Ectodermal cell (in vitro differentiated cells): ENCODE measurements at regions not wholly inside any gene's neighbourhood (a gene's known extent, or its start where the extent isn't known, plus 50 kb on each side); places are given as distances from the start of the nearest gene placed in this dataset.

Experiments used
- H3K27ac ChIP-seq: 2 replicates; pipeline ENCODE4 v1.7.0; 2013; ENCODE audit warnings: mild to moderate bottlenecking, low read depth, low read length; ENCODE audit not compliant: insufficient read depth, poor library complexity, severe bottlenecking
- H3K27me3 ChIP-seq: 2 replicates; pipeline ENCODE4 v1.7.0; 2013; ENCODE audit warnings: mild to moderate bottlenecking, low read length; ENCODE audit not compliant: insufficient read depth, control insufficient read depth, poor library complexity, severe bottlenecking
- H3K36me3 ChIP-seq: one replicate; pipeline ENCODE4 v1.7.0; 2013; ENCODE audit warnings: low read length; ENCODE audit not compliant: control insufficient read depth, insufficient read depth
- H3K4me1 ChIP-seq: one replicate; pipeline ENCODE4 v1.7.0; 2013; ENCODE audit warnings: low read length; ENCODE audit not compliant: control insufficient read depth, insufficient read depth
- H3K4me3 ChIP-seq: 2 replicates; pipeline ENCODE4 v1.7.0; 2013; ENCODE audit warnings: low read depth, low read length, control low read depth; ENCODE audit not compliant: insufficient read depth
- H3K9me3 ChIP-seq: 2 replicates; pipeline ENCODE4 v1.7.0; 2013; ENCODE audit warnings: mild to moderate bottlenecking, low read length, moderate library complexity; ENCODE audit not compliant: control insufficient read depth
- WGBS, 2 experiments: methylation state at CpG; one replicate each; pipeline ENCODE4 v1.1.7; 2013; ENCODE audit warnings: missing lambda C conversion rate in 2 of 2; 5-methylcytosine and 5-hydroxymethylcytosine counted together

DNA sequence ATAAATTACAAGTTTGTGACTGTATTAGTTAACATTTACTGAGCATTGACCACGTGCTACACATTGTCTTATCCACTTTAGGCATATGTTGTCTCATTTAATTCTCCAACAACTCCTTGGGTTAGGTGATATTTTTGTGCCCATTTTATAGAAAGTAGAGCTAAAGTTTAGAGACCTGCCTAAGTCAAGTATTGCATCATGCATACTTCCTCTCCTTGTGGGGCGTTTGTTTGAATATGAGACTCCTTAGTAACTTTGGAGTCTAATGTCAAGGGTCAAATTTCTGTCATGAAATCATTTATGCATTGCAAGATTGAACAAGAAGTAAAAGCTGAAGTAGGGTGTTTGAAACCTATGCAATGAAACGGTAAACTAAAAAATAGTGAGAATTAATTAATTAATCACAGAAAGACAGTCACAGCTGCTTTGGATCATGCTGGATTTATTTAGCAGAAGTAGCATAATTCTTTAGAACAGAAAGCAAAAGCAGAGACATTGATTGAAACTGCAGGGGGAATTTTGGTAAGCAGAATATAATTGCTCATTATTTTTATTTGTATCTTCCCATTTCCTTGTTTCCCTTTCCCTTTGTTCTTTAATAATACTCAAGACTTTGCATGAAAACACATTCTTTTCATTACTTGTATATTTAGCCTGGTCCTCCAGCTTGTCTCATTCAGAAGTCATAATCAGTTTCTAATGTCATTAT is 1374.4 kb upstream of the GJE1 start:
- H3K4me1 ChIP-seq, result no peaks in the 10 kb centered on the region
- H3K4me3 ChIP-seq, result no peak overlapping the region
- no peaks in the 10 kb centered on the region for H3K9me3 ChIP-seq
- no peaks in the 10 kb centered on the region for H3K27me3 ChIP-seq
- no peaks in the 10 kb centered on the region for H3K36me3 ChIP-seq
- 93 to 100% methylated on average over 2 to 3 of the region's 3 CpGs for WGBS, 2 experiments
- no peak overlapping the region for H3K27ac ChIP-seq

DNA sequence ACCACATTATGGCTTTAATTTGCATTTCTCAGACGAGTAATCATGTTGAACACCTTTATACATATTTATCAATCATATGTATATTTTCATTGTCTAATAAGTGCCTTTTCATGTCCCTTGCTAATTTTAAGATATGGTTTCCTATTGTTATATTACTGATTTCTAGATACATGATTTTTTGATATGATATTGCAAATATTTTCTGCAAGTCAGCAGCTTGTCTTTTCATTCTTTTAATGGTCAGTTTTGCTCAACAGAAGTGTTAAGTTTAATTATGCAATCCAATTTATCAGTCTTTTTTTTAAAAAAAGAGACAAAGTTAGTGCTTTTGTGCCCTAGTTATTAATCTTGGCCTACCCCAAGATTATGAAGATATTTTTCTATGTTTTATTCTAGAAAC is 1377.8 kb upstream of the CITED2 start:
- Histone ChIP-seq H3K4me1 (no peaks in the 10 kb centered on the region), H3K27me3 (no peaks in the 10 kb centered on the region), H3K9me3 (no peaks in the 10 kb centered on the region), H3K27ac (no peak overlapping the region), H3K4me3 (no peak overlapping the region), H3K36me3 (no peaks in the 10 kb centered on the region)
- no CpG with 5 or more reads among the region's 1 CpG for WGBS, 2 experiments

DNA sequence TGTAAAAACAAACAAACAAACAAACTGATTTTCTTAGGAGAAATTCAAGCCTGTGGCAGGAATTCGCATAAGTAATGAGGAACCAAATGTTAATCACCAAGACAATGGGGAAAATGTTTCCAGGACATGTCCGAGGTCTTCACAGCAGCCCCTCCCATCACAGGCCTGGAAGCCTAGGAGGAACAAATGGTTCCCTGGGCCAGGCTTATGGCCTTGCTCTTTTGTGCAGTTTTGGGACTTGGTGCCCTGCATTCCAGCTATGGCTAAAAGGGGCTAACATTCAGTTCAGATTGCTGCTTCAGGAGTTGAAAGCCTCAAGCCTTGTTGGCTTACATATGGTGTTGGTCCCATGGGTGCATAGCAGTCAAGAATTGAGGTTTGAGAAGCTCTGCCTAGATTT is 1372.7 kb upstream of the CITED2 start:
- Histone ChIP-seq H3K27ac (no peak overlapping the region), H3K27me3 (no peaks in the 10 kb centered on the region), H3K9me3 (no peaks in the 10 kb centered on the region), H3K4me1 (no peaks in the 10 kb centered on the region), H3K4me3 (no peak overlapping the region), H3K36me3 (no peaks in the 10 kb centered on the region)
- WGBS, 2 experiments, result 87 to 97% methylated on average over 2 of the region's 2 CpGs

DNA sequence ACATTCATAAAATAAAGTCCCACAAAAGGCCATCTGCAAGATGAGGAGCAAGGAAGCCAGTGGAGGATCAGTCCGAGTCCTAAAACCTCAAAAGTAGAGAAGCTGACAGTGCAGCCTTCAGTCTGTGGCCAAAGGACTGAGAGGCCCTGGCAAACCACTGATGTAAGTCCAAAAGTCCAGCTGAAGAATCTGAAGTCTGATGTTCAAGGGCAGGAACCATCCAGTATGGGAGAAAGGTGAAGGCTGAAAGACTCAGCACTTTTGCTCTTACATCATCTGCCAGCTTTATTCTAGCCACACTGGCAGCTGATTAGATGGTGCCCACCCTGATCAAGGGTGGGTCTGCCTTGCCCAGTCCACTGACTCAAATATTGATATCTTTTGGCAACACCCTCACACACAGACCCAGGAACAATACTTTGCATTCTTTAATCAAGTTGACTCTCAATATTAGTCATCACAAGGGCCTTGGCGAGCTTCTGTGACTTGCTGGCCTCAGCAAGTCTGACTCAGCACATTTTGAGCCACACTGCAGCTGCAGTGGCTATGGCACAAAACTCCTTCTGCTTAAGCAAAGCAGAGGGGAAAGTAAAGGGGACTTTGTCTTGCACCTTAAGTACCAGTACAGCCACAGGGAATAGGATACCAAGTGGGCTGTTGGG is 1370.3 kb upstream of the CITED2 start:
- H3K36me3 ChIP-seq, result no peaks in the 10 kb centered on the region
- H3K27me3 ChIP-seq, result no peaks in the 10 kb centered on the region
- H3K27ac ChIP-seq, result no peak overlapping the region
- WGBS, 2 experiments, result 90 to 93% methylated on average over 2 of the region's 2 CpGs
- no peaks in the 10 kb centered on the region for H3K4me1 ChIP-seq
- no peaks in the 10 kb centered on the region for H3K9me3 ChIP-seq
- H3K4me3 ChIP-seq, result no peak overlapping the region

DNA sequence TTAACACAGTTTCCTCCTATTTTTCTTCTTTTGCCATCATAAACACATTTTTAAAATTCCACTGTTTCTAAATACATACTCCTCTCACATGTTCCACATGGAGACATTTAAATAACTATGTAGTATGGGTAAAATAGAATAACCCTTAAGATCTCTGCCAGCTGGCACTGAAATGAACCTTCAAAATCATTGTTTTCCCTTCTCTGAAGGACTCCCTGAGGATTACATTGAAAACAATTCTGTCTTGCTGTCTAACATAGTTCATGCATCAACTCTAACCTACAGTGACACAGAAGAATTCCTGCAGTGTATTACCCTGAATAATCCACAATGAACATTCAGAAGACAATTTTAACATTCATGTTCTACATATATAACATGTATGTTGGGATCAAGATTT is 1361.8 kb upstream of the CITED2 start:
- no peaks in the 10 kb centered on the region for H3K36me3 ChIP-seq
- no peak overlapping the region for H3K4me3 ChIP-seq
- H3K27ac ChIP-seq, result no peak overlapping the region
- no peaks in the 10 kb centered on the region for H3K9me3 ChIP-seq
- no peaks in the 10 kb centered on the region for H3K27me3 ChIP-seq
- H3K4me1 ChIP-seq, result no peaks in the 10 kb centered on the region

DNA sequence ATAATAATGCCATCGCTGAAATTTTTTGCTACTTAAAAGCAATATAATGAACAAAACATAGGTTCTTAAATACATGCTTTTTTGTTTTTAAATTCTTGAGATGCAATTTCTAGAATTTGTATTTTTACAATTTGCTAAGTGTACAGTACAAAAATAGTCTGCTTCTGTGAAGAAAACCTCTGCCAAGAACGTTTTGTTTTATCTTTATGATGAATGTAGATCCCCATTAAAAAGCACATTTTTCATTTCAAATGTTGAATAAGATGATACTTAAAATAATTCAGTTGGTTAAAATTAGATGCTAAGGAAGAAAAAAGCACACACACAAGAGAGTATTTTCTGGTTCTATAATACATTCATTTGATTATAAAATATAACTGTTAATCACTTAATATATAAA is 1358.5 kb upstream of the CITED2 start:
- H3K36me3 ChIP-seq, result no peaks in the 10 kb centered on the region
- H3K4me1 ChIP-seq, result no peaks in the 10 kb centered on the region
- H3K4me3 ChIP-seq, result no peak overlapping the region
- H3K27ac ChIP-seq, result no peak overlapping the region
- 63% methylated on average over 1 of the region's 2 CpGs; no CpG with 5 or more reads in 1 of the 2 experiments for WGBS, 2 experiments
- no peaks in the 10 kb centered on the region for H3K9me3 ChIP-seq
- H3K27me3 ChIP-seq, result no peaks in the 10 kb centered on the region

DNA sequence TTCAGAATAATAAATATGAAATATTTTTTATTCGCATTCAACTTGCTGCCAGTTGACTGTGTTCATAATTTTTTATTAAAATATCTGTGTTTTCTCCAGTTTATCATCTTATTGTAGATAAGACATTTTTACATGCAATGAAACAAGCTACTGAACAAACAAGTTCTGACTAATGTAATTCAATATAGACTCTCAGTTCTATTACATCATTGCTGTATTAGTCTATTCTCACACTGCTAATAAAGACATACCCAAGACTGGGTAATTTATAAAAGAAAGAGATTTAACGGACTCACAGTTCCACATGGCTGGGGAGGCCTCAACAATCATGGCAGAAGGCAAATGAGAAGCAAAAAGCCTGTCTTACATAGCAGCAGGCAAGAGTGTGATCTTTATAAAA is 1357.7 kb upstream of the CITED2 start:
- Histone ChIP-seq H3K36me3 (no peaks in the 10 kb centered on the region), H3K4me1 (no peaks in the 10 kb centered on the region), H3K9me3 (no peaks in the 10 kb centered on the region), H3K27ac (no peak overlapping the region), H3K27me3 (no peaks in the 10 kb centered on the region), H3K4me3 (no peak overlapping the region)
- WGBS, 2 experiments, result 90 to 92% methylated on average over 1 of the region's 2 CpGs

DNA sequence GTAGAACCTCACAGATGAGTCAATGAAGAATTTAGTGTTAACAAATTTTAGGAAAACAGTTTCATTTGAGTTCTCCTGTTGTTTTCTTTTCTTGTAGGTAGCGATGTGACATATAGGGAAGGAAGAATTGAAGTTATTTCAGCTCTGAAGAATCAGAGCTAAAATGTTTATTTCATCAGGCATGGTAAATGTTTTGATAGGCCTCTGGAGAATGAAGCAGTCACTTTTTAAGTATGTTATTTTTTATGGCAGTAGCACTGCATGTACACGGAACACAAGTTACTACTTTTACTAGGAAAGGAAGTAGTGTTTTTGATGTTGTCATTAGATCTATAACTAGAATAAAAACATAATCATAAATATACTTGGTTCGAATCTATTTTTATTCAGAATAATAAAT is 1357.3 kb upstream of the CITED2 start:
- H3K4me3 ChIP-seq, result no peak overlapping the region
- H3K27ac ChIP-seq, result no peak overlapping the region
- H3K4me1 ChIP-seq, result no peaks in the 10 kb centered on the region
- WGBS, 2 experiments, result 96 to 100% methylated on average over 1 of the region's 3 CpGs
- H3K36me3 ChIP-seq, result no peaks in the 10 kb centered on the region
- H3K9me3 ChIP-seq, result no peaks in the 10 kb centered on the region
- no peaks in the 10 kb centered on the region for H3K27me3 ChIP-seq

DNA sequence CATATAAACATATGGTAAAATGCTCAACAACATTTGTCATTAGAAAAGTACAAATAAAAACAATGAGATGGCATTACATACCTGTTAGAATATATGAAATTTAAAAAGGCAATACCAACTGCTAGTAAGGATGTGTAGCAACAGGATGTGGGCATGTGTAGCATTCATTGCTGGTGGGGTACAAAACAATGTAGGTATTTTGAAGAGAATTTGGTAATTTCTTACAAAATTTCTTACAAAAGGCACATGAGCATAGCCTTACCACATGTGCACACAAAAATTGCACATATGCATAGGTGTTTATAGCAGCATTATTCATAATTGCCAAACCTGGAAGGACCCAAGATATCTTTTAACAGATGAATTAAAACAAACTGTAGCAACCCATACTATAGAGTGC is 1355.1 kb upstream of the CITED2 start:
- H3K4me3 ChIP-seq, result no peak overlapping the region
- no peaks in the 10 kb centered on the region for H3K4me1 ChIP-seq
- no peaks in the 10 kb centered on the region for H3K9me3 ChIP-seq
- no peak overlapping the region for H3K27ac ChIP-seq
- no peaks in the 10 kb centered on the region for H3K36me3 ChIP-seq
- no peaks in the 10 kb centered on the region for H3K27me3 ChIP-seq

DNA sequence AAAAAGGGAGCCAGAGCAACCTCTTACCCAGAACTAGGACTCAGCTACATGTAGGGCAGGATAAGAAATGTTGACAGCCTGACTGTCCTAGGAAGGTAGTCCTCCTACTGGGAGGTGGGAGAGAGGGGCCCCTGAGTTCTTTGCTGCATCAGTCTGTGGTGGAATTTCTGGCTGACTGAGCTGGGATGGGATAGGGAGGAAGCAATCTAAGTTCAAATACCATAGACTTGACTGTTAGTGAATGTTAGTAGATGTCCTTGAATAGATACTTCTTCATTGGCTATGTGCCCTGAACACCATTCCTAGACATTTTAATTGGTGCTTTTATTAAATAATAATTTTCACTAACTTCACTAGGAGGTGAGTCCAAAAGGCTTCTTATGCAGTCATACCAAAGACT is 1343.6 kb upstream of the CITED2 start:
- Histone ChIP-seq H3K4me1 (no peaks in the 10 kb centered on the region), H3K27me3 (no peaks in the 10 kb centered on the region), H3K36me3 (no peaks in the 10 kb centered on the region), H3K4me3 (no peak overlapping the region), H3K27ac (no peak overlapping the region), H3K9me3 (no peaks in the 10 kb centered on the region)
